Stimulated activated CD4-positive, alpha-beta T cell treated with anti-CD3 and anti-CD28 coated beads, TNF-alpha, amount 100 ng/mL, for 1 hour (primary cell): ENCODE measurements at regions not wholly inside any gene's neighbourhood (a gene's known extent, or its start where the extent isn't known, plus 50 kb on each side); places are given as distances from the start of the nearest gene placed in this dataset.

Experiments used
- DNase-seq, 3 donors: peaks; one replicate each; pipeline ENCODE4 v3.0.0-alpha.2; 2020; ENCODE audit warnings: low read depth in 3 of 3, low spot score in 1 of 3

GRCh38 chr2:35365859-35366258 lies 989.7 kb upstream of the CRIM1 start:
- no peak for DNase-seq

DNA sequence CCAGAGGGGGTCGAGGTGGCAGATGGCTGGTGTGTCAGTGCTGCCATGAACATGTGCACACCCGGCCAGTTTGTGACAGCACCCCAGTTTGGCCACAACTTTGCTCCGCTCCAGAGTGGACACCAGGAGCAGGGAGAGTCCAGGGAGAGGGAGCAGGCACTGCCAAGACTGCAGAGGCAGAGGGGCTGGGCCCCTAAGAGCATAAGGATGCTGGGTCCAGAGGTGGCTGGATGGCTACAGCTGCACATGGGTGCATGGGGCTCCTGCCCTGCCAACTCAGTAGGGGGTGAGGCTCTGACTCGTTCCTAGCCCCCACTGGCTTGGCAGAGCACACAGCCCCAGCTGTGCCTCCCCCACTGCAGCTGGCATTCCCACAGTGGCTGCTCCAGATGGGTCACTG lies 999.2 kb upstream of the CRIM1 start:
- DNase-seq, result no peak

GRCh38 chr2:35355056-35355455 lies 1000.5 kb upstream of the CRIM1 start:
- DNase-seq, result no peak

- no peak for DNase-seq
These were observed 1008.0 kb upstream of the CRIM1 start for GRCh38 chr2:35347561-35347960.

DNA sequence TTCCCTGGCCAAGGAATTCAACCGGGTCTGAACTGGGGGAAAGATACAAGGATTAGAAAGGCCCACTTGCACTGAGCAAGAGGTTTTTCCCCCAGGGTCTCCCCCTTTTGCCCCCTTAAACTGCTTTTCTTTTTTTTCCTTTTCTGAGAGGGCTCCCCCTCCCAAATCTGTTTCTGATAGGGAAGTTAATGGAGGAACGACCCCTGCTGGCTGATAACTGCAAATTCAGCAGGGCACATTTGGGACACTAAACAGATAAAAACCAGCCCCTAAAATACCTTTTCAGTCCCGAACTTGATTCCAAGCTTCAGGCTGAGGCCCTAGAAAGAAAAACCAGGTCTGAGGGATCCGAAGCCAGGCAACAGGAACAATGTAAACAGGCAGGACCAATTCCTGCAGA lies 1012.4 kb upstream of the CRIM1 start:
- DNase-seq, result no peak

DNA sequence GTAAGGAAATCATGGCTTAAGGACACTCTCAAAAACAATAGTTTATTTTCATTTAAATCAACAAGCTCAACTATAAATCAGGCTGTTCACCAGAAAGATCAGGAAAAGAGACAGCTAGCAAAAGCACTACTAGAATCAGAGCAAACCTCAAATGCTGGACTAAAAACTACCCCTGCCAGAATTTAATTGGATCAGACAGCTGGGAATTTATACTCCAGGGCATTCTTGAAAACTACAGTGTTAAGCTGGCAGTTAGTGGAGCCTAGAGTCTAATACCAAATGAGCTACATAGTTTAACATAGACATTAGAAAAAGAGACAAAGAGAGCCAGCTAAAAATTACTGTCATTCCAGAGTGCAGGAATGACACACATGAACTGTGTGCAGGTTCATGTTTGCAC lies 1016.4 kb upstream of the CRIM1 start:
- no peak for DNase-seq

GRCh38 chr2:35337922-35338321 lies 1017.7 kb upstream of the CRIM1 start:
- no peak for DNase-seq

DNA sequence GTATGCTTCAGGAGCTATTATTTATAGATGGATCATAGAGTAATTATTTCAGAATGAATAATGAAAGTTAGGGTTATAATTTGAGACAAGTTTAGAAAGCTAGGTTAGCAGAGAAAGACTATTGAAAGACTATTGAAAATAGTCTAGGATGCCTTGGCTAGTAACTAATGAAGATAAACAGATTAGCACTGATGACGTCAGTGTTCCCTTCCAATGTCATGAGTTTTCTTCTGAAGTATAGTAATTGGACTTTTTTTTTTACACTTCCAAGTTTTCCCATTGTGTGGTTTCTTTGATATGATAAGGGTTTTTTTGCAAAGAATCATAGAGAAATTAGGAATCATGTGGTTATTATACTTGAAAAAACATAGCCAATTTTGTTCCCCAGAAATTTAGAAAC lies 1041.5 kb upstream of the CRIM1 start:
- no peak for DNase-seq

DNA sequence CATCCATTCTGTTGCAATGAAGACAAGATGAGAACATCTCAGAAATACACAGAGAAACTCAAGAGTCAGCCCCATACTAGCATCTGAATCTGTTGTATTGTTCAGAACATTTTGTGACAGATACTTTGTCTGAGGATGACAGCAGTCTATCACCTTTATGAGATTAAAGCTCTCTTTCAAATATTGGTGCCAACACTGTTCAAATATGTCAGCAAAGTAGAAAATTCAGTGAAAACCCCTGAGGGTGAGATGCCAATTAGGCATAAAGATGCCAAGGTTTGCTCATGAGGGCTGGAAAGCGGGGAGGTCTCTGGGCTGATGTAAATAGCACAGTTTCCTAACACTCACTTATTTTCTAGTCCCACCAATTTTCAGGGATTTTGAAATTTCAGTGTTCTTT lies 1054.2 kb upstream of the CRIM1 start:
- DNase-seq, result no peak

GRCh38 chr2:35298493-35298892 lies 1057.1 kb upstream of the CRIM1 start:
- DNase-seq, result no peak

GRCh38 chr2:35297403-35297802 lies 1058.2 kb upstream of the CRIM1 start:
- no peak for DNase-seq

- no peak for DNase-seq
These were observed 1060.8 kb upstream of the CRIM1 start for GRCh38 chr2:35294636-35295263.

DNA sequence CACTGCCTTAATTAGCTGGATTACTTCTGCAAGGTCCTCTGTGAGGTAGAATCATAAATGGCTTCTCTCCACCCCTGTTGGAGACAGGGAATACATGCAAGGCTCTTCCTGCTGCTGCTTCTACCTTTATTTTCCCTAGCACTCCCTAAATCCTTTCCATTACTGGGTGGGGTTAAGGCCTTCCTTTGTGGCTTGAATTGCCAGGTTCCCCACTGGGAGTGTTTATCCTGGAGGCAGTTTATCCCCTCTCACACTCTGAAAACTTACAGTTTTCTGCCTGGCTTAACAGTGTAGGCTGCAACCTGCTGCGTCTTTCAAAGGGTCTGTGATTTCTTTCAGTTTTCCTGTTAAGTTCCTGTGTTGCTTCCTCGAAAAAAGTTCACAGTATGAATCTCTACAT lies 1062.3 kb upstream of the CRIM1 start:
- no peak for DNase-seq

GRCh38 chr2:35292199-35292598 lies 1063.4 kb upstream of the CRIM1 start:
- no peak for DNase-seq

- no peak for DNase-seq
These were observed 1073.9 kb upstream of the CRIM1 start for GRCh38 chr2:35281702-35282101.

- DNase-seq, result no peak
These were observed 1099.8 kb upstream of the CRIM1 start for GRCh38 chr2:35255826-35256225.

DNA sequence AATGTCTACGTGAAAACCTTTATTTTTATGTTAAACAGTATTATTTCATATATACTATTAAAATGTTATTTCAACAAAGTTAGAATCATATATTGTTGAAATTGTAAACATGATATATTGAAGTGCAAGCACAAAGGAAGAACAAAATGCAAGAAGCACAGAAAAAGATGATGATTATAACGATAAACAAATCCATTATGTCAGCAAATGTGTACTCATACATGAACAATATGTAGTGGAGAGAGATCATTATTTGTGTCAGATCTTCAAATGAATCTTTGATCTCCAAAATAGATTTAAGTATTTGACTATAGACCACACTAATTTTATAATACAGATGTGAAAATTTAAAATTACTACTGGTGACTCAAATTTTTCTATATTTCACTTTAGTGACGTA lies 1104.4 kb upstream of the CRIM1 start:
- no peak for DNase-seq

DNA sequence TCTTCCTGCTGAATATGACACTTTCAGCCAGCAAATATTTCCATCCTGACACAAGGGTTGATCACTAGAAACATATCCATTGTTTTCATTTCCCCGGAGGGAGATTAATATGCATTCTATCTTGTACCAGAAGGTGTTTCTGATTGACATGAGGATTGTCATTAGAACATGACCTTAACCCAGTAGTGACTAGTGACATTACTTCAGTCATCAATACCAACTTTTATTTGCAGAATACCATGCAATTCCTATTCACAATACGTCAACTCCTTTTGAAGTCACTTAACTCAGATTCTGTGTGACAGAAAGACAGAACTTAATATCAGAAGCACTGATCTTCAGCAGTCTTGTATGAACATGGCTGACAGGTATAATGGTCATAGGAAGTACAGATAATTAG lies 1108.9 kb upstream of the CRIM1 start:
- DNase-seq, result no peak

DNA sequence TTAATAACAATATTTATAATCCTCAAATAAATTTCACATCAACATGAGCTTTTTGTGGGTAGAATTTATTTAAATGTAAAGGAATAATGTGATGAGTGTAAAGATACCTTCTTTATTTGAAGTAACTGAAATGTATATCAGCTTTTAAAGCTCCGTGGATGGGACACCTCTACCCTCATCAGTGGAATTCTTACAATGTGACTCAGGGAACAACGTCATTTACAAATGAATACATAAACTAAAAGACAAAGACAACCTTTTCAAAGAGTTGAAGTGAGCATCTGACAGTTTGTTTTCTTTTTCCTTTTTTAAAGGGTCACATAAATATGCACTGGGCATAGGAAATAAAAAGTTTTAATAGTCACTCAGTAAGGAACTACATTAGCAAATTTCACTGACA lies 1127.0 kb upstream of the CRIM1 start:
- no peak for DNase-seq

DNA sequence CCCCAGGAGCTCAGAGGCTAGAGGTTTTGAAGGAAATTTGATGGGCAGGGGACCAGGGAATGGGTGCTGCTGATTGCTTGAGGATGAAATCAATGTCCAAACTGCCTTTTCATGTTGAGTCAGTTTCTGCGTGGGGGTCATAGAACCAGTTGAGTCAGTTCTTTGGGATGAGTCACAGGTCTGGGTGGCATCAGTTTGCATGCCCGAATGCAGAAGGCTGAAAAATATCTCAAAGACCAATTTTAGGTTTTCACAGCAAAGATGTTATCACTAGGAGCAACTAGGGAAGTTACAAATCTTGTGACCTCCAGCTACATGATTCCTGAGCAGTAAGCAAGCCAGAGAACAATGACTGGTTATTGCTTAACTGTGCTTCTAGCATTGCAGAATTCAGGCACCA lies 1135.1 kb upstream of the CRIM1 start:
- DNase-seq, result no peak

DNA sequence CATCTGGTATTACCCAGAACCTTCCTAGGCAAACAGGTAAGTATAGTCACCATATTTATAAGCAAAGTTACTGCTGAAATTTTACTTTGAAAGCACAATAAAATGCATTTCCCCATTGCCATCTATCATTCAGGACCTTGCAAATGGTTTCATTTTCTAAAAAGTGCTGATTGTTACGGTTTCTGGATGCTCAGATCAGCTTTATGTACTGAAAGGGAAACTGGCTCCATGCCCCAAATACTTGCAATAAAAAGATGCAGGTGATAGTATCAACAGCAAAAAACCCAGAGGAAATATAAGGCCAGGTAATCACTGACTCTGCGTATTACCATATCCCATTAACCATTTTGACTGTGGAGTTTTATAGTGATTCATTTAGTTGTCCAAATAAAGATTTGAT lies 1150.7 kb upstream of the CRIM1 start:
- DNase-seq, result no peak

DNA sequence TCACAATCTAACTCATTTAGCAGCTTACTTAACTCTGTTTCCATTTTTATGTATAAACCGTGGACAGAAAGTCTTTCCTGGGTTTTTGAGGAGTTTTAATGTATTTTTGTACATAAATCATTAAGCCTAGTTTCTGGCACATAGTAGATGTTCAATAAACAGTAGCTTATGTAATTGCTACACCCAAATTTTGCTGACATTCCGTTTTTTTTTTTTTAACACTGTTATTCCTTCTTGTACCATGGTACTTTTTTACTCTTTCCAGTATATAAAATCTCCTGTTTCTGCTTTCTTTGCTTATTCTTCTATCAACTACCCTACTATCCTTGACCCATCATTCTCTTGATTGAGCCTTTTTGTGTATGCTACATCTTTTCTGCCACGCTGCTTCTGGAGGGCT lies 1151.3 kb upstream of the CRIM1 start:
- DNase-seq, result no peak

DNA sequence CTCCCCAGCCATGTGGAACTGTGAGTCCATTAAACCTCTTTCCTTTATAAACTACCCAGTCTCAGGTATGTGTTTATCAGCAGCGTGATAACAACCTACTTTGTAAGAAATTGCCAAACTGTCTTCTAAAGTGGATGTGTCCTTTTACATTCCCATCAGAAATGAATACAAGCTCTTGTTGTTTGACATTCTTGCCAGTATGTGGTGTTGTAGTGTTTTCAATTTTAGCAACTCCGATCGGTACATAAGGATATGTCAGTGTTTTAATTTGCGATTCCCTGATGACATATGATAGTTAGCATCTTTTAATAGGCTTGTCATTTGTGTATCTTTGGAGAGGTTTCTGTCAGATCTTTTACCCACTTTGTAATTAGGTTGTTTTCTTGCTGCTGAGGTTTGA lies 1156.3 kb upstream of the CRIM1 start:
- DNase-seq, result no peak

DNA sequence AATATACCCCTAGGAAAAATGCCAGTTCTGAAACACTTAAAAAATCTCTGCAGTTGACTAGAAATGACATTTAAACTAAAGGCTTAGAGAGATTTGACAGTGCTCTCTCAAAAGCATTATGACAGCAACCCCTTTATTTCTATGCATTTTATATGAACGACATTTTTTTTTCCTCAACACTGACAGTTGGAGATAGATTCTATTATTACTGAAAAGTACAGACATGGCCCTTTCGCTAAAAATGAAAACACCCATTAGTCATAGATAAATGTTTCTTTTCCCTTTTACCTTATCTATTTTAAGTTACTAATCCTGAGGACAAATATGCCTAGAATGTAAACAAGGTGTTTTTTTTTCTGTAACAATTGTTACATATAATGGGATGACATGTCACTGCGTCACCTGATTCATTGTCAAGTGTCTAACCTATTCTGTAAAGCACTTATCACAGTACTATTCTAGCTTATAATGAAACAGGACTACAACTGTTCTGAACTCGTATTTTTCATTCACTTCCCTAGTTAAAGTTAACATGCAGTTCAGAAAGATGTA lies 1169.6 kb upstream of the CRIM1 start:
- no peak for DNase-seq
